ENCODE measurements at regions not wholly inside any gene's neighbourhood (a gene's known extent, or its start where the extent isn't known, plus 50 kb on each side); places are given as distances from the start of the nearest gene placed in this dataset.
A peak's percentile ranks its signal among the peaks of the same experiment; 100 is the strongest.

GRCh38 chr2:207216457-207216856, 50.7 kb upstream of the KLF7 start:
- no peaks in the 10 kb centered on the region for H3K9me3 ChIP-seq (replicated peaks; ENCODE audit: control insufficient read depth, low read depth, low read length)
- DNase-seq: no peak
- no peaks in the 10 kb centered on the region for H3K4me1 ChIP-seq (ENCODE audit: control insufficient read depth, insufficient read depth, low read length)
- no peak overlapping the region for H3K27ac ChIP-seq (ENCODE audit: low read length)
- H3K27me3 ChIP-seq (ENCODE audit: control insufficient read depth, insufficient read depth, low read length): no peaks in the 10 kb centered on the region
- 33% methylated on average over 1 of the region's 2 CpGs for WGBS (ENCODE audit: insufficient coverage)
- H3K36me3 ChIP-seq (ENCODE audit: control insufficient read depth, insufficient read depth, low read length): no peaks in the 10 kb centered on the region
- no peak overlapping the region for H3K4me3 ChIP-seq (ENCODE audit: low read length)

GRCh38 chr2:207217442-207217841, 51.7 kb upstream of the KLF7 start:
- peaks cover 2% of the 10 kb centered on the region for H3K27me3 ChIP-seq (ENCODE audit: control insufficient read depth, insufficient read depth, low read length)
- no peak overlapping the region for H3K27ac ChIP-seq (ENCODE audit: low read length)
- no peak for DNase-seq
- no peaks in the 10 kb centered on the region for H3K36me3 ChIP-seq (ENCODE audit: control insufficient read depth, insufficient read depth, low read length)
- no peak overlapping the region for H3K4me3 ChIP-seq (ENCODE audit: low read length)
- no peaks in the 10 kb centered on the region for H3K9me3 ChIP-seq (replicated peaks; ENCODE audit: control insufficient read depth, low read depth, low read length)
- no peaks in the 10 kb centered on the region for H3K4me1 ChIP-seq (ENCODE audit: control insufficient read depth, insufficient read depth, low read length)
- WGBS (ENCODE audit: insufficient coverage): 67% methylated on average over 1 of the region's 2 CpGs

GRCh38 chr2:207219081-207219630, 53.4 kb upstream of the KLF7 start:
- no peak overlapping the region for H3K27ac ChIP-seq (ENCODE audit: low read length)
- DNase-seq: no peak
- peaks cover 2% of the 10 kb centered on the region for H3K27me3 ChIP-seq (ENCODE audit: control insufficient read depth, insufficient read depth, low read length)
- no peaks in the 10 kb centered on the region for H3K36me3 ChIP-seq (ENCODE audit: control insufficient read depth, insufficient read depth, low read length)
- no CpG with 5 or more reads among the region's 4 CpGs for WGBS (ENCODE audit: insufficient coverage)
- no peaks in the 10 kb centered on the region for H3K9me3 ChIP-seq (replicated peaks; ENCODE audit: control insufficient read depth, low read depth, low read length)
- no peaks in the 10 kb centered on the region for H3K4me1 ChIP-seq (ENCODE audit: control insufficient read depth, insufficient read depth, low read length)
- no peak overlapping the region for H3K4me3 ChIP-seq (ENCODE audit: low read length)

- Histone ChIP-seq H3K27me3 (ENCODE audit: control insufficient read depth, insufficient read depth, low read length) (peaks cover 2% of the 10 kb centered on the region), H3K27ac (ENCODE audit: low read length) (no peak overlapping the region), H3K9me3 (replicated peaks; ENCODE audit: control insufficient read depth, low read depth, low read length) (no peaks in the 10 kb centered on the region), H3K36me3 (ENCODE audit: control insufficient read depth, insufficient read depth, low read length) (no peaks in the 10 kb centered on the region), H3K4me3 (ENCODE audit: low read length) (no peak overlapping the region), H3K4me1 (ENCODE audit: control insufficient read depth, insufficient read depth, low read length) (no peaks in the 10 kb centered on the region)
- 37% methylated on average over 3 of the region's 10 CpGs for WGBS (ENCODE audit: insufficient coverage)
- peak; percentile 69 for DNase-seq
Observed at GRCh38 chr2:207219676-207220501, 54.1 kb upstream of the KLF7 start.

GRCh38 chr2:207221731-207222130, 56.0 kb upstream of the KLF7 start:
- 67% methylated on average over 1 of the region's 2 CpGs for WGBS (ENCODE audit: insufficient coverage)
- H3K9me3 ChIP-seq (replicated peaks; ENCODE audit: control insufficient read depth, low read depth, low read length): no peaks in the 10 kb centered on the region

GRCh38 chr2:207223051-207223450, 57.3 kb upstream of the KLF7 start:
- H3K9me3 ChIP-seq (replicated peaks; ENCODE audit: control insufficient read depth, low read depth, low read length): no peaks in the 10 kb centered on the region
- no peak for DNase-seq
- no peaks in the 10 kb centered on the region for H3K36me3 ChIP-seq (ENCODE audit: control insufficient read depth, insufficient read depth, low read length)
- WGBS (ENCODE audit: insufficient coverage): no CpG with 5 or more reads among the region's 3 CpGs
- no peak overlapping the region for H3K4me3 ChIP-seq (ENCODE audit: low read length)
- H3K27me3 ChIP-seq (ENCODE audit: control insufficient read depth, insufficient read depth, low read length): peaks cover 4% of the 10 kb centered on the region
- no peak overlapping the region for H3K27ac ChIP-seq (ENCODE audit: low read length)
- H3K4me1 ChIP-seq (ENCODE audit: control insufficient read depth, insufficient read depth, low read length): peaks cover 13% of the 10 kb centered on the region

More at GRCh38 chr2:207221731-207222130, 56.0 kb upstream of the KLF7 start:
- Histone ChIP-seq H3K4me1 (ENCODE audit: control insufficient read depth, insufficient read depth, low read length) (peaks cover 2% of the 10 kb centered on the region), H3K27me3 (ENCODE audit: control insufficient read depth, insufficient read depth, low read length) (peaks cover 4% of the 10 kb centered on the region), H3K4me3 (ENCODE audit: low read length) (no peak overlapping the region), H3K36me3 (ENCODE audit: control insufficient read depth, insufficient read depth, low read length) (no peaks in the 10 kb centered on the region), H3K27ac (ENCODE audit: low read length) (no peak overlapping the region)
- DNase-seq: no peak

GRCh38 chr2:207224381-207224780, 58.6 kb upstream of the KLF7 start:
- DNase-seq: no peak
- Histone ChIP-seq H3K36me3 (ENCODE audit: control insufficient read depth, insufficient read depth, low read length) (no peaks in the 10 kb centered on the region), H3K27me3 (ENCODE audit: control insufficient read depth, insufficient read depth, low read length) (peaks cover 4% of the 10 kb centered on the region), H3K9me3 (replicated peaks; ENCODE audit: control insufficient read depth, low read depth, low read length) (no peaks in the 10 kb centered on the region), H3K27ac (ENCODE audit: low read length) (no peak overlapping the region), H3K4me3 (ENCODE audit: low read length) (no peak overlapping the region), H3K4me1 (ENCODE audit: control insufficient read depth, insufficient read depth, low read length) (peaks cover 23% of the 10 kb centered on the region)
- WGBS (ENCODE audit: insufficient coverage): no CpG with 5 or more reads among the region's 1 CpG

- peaks cover 23% of the 10 kb centered on the region for H3K4me1 ChIP-seq (ENCODE audit: control insufficient read depth, insufficient read depth, low read length)
- no peaks in the 10 kb centered on the region for H3K36me3 ChIP-seq (ENCODE audit: control insufficient read depth, insufficient read depth, low read length)
- H3K4me3 ChIP-seq (ENCODE audit: low read length): no peak overlapping the region
- WGBS (ENCODE audit: insufficient coverage): 68% methylated on average over 4 of the region's 8 CpGs
- H3K27me3 ChIP-seq (ENCODE audit: control insufficient read depth, insufficient read depth, low read length): peaks cover 4% of the 10 kb centered on the region
- no peaks in the 10 kb centered on the region for H3K9me3 ChIP-seq (replicated peaks; ENCODE audit: control insufficient read depth, low read depth, low read length)
- DNase-seq: no peak
- no peak overlapping the region for H3K27ac ChIP-seq (ENCODE audit: low read length)
Observed at GRCh38 chr2:207224791-207225482, 59.2 kb upstream of the KLF7 start.

- no peak for DNase-seq
- Histone ChIP-seq H3K27ac (ENCODE audit: low read length) (no peak overlapping the region), H3K4me3 (ENCODE audit: low read length) (no peak overlapping the region), H3K36me3 (ENCODE audit: control insufficient read depth, insufficient read depth, low read length) (no peaks in the 10 kb centered on the region), H3K9me3 (replicated peaks; ENCODE audit: control insufficient read depth, low read depth, low read length) (no peaks in the 10 kb centered on the region), H3K4me1 (ENCODE audit: control insufficient read depth, insufficient read depth, low read length) (peaks cover 23% of the 10 kb centered on the region), H3K27me3 (ENCODE audit: control insufficient read depth, insufficient read depth, low read length) (peaks cover 4% of the 10 kb centered on the region)
- WGBS (ENCODE audit: insufficient coverage): 76% methylated on average over 6 of the region's 6 CpGs
Observed at GRCh38 chr2:207225773-207226172, 60.0 kb upstream of the KLF7 start.

GRCh38 chr2:207226243-207226642, 60.5 kb upstream of the KLF7 start:
- Histone ChIP-seq H3K27ac (ENCODE audit: low read length) (peak overlapping the region; percentile 78), H3K9me3 (replicated peaks; ENCODE audit: control insufficient read depth, low read depth, low read length) (no peaks in the 10 kb centered on the region), H3K36me3 (ENCODE audit: control insufficient read depth, insufficient read depth, low read length) (no peaks in the 10 kb centered on the region), H3K4me1 (ENCODE audit: control insufficient read depth, insufficient read depth, low read length) (peaks cover 23% of the 10 kb centered on the region), H3K27me3 (ENCODE audit: control insufficient read depth, insufficient read depth, low read length) (peaks cover 4% of the 10 kb centered on the region), H3K4me3 (ENCODE audit: low read length) (no peak overlapping the region)
- DNase-seq: no peak

Measured in muscle of leg (tissue), 3 donors.